SU-DHL-6 (cell line): ENCODE measurements at regions not wholly inside any gene's neighbourhood (a gene's known extent, or its start where the extent isn't known, plus 50 kb on each side); places are given as distances from the start of the nearest gene placed in this dataset.

Experiments used
- H2AFZ ChIP-seq: fragments of 200-600 bp; sonication (generic); 2 replicates; pipeline ENCODE4 v1.6.1; 2014; ENCODE audit warnings: low read depth, mild to moderate bottlenecking, moderate library complexity, mixed read lengths, antibody characterized with exemption, low read length; ENCODE audit not compliant: severe bottlenecking
- H3F3A ChIP-seq: fragments of 200-600 bp; shearing (Covaris generic); 2 replicates; pipeline ENCODE4 v1.6.0; 2016; ENCODE audit warnings: antibody characterized with exemption, mild to moderate bottlenecking; ENCODE audit not compliant: insufficient read depth
- H3K27ac ChIP-seq: fragments of 200-600 bp; sonication (generic); 2 replicates; pipeline ENCODE4 v1.5.1; 2016; ENCODE audit warnings: low read depth, mild to moderate bottlenecking, low read length, moderate library complexity, mixed read lengths
- H3K27me3 ChIP-seq: fragments of 200-600 bp; sonication (generic), shearing (Covaris generic); 2 replicates; pipeline ENCODE4 v1.6.0; 2014; ENCODE audit warnings: mild to moderate bottlenecking, low read length
- H3K36me3 ChIP-seq: fragments of 200-600 bp; sonication (generic); 2 replicates; pipeline ENCODE4 v1.6.1; 2014; ENCODE audit warnings: mild to moderate bottlenecking, low read length, mixed read lengths
- H3K4me2 ChIP-seq: fragments of 300-600, 200-600 bp; shearing (Covaris generic), sonication (generic); 2 replicates; pipeline ENCODE4 v1.6.0; 2014; ENCODE audit warnings: low read length, low read depth, mild to moderate bottlenecking; ENCODE audit not compliant: poor library complexity, severe bottlenecking
- H3K4me3 ChIP-seq: fragments of 200-600 bp; sonication (generic); 2 replicates; pipeline ENCODE4 v1.5.1; 2014; ENCODE audit warnings: antibody characterized with exemption, low read length, mild to moderate bottlenecking, mixed read lengths; ENCODE audit not compliant: insufficient read depth, poor library complexity, severe bottlenecking
- H3K79me2 ChIP-seq: fragments of 200-600 bp; sonication (generic); 2 replicates; pipeline ENCODE4 v1.6.1; 2014; ENCODE audit warnings: mild to moderate bottlenecking, low read length, moderate library complexity; ENCODE audit not compliant: insufficient read depth
- H3K9ac ChIP-seq: fragments of 200-600 bp; sonication (generic); 2 replicates; pipeline ENCODE4 v1.7.0; 2014; ENCODE audit warnings: mild to moderate bottlenecking, low read length
- H3K9me2 ChIP-seq: fragments of 200-600 bp; sonication (generic); replicated peaks from 2 replicates; pipeline ENCODE4 v1.6.1; 2014; ENCODE audit warnings: low read length; ENCODE audit not compliant: insufficient read depth
- H3K9me3 ChIP-seq: fragments of 200-600 bp; sonication (generic); 2 replicates; pipeline ENCODE4 v1.6.1; 2014; ENCODE audit warnings: low read length, mixed read lengths; ENCODE audit not compliant: insufficient read depth
- H4K20me1 ChIP-seq: fragments of 200-600 bp; sonication (generic); 2 replicates; pipeline ENCODE4 v1.6.1; 2014; ENCODE audit warnings: low read depth, mild to moderate bottlenecking, antibody characterized with exemption, low read length, moderate library complexity, mixed read lengths
- EZH2phosphoT487 ChIP-seq: fragments of 200-600 bp; sonication (generic), shearing (Covaris generic); conservative IDR thresholded peaks from 2 replicates; pipeline ENCODE4 v1.6.1; 2018; ENCODE audit warnings: mild to moderate bottlenecking, antibody characterized with exemption, low read length, moderate library complexity, mixed read lengths
- TF ChIP-seq, protein P1 (sequence below): fragments of 200-600 bp; sonication (generic); IDR thresholded peaks from one replicate; pipeline ENCODE4 v1.5.1; 2017; ENCODE audit warnings: antibody characterized with exemption, mild to moderate bottlenecking, low read length, moderate library complexity; ENCODE audit not compliant: insufficient read depth, poor library complexity, severe bottlenecking

DNA sequence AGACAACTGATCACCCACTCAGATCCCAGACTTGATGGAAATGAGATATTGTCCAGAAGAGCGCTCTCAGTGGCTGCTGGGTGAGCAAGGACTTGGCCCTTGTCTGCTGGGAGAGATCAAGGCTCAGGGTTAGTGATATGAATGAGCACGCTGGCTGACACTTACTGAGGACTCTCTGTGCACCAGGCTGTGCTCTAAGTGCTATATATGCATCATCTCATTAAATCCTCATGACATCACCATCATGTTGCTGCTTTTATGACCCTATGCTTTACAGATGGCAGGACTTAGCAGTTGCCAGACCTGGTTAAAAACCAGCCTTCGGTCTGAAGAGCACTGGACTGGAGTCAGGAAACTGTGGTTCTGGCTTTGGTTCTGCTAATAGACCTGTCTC is 260.9 kb downstream of the VRK1 start:
- no peak overlapping the region for H2AFZ ChIP-seq
- no peaks in the 10 kb centered on the region for H3K79me2 ChIP-seq
- H3K4me3 ChIP-seq, result no peak overlapping the region
- no peaks in the 10 kb centered on the region for H3K9me2 ChIP-seq
- no peak for TF ChIP-seq EZH2phosphoT487
- TF ChIP-seq, protein P1, sequence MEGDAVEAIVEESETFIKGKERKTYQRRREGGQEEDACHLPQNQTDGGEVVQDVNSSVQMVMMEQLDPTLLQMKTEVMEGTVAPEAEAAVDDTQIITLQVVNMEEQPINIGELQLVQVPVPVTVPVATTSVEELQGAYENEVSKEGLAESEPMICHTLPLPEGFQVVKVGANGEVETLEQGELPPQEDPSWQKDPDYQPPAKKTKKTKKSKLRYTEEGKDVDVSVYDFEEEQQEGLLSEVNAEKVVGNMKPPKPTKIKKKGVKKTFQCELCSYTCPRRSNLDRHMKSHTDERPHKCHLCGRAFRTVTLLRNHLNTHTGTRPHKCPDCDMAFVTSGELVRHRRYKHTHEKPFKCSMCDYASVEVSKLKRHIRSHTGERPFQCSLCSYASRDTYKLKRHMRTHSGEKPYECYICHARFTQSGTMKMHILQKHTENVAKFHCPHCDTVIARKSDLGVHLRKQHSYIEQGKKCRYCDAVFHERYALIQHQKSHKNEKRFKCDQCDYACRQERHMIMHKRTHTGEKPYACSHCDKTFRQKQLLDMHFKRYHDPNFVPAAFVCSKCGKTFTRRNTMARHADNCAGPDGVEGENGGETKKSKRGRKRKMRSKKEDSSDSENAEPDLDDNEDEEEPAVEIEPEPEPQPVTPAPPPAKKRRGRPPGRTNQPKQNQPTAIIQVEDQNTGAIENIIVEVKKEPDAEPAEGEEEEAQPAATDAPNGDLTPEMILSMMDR, result no peak
- H3K4me2 ChIP-seq, result no peak overlapping the region
- H3K9ac ChIP-seq, result no peak overlapping the region
- no peaks in the 10 kb centered on the region for H3F3A ChIP-seq
- H4K20me1 ChIP-seq, result no peaks in the 10 kb centered on the region
- no peak overlapping the region for H3K27ac ChIP-seq
- no peaks in the 10 kb centered on the region for H3K9me3 ChIP-seq
- H3K27me3 ChIP-seq, result no peaks in the 10 kb centered on the region
- no peaks in the 10 kb centered on the region for H3K36me3 ChIP-seq

- Histone ChIP-seq H4K20me1 (no peaks in the 10 kb centered on the region), H3K4me3 (no peak overlapping the region), H3K27me3 (no peaks in the 10 kb centered on the region), H3K9me3 (no peaks in the 10 kb centered on the region), H3K4me2 (no peak overlapping the region), H3K9me2 (no peaks in the 10 kb centered on the region), H3K36me3 (no peaks in the 10 kb centered on the region), H3F3A (no peaks in the 10 kb centered on the region), H3K9ac (no peak overlapping the region), H3K79me2 (no peaks in the 10 kb centered on the region), H3K27ac (no peak overlapping the region), H2AFZ (no peak overlapping the region)
- TF ChIP-seq, protein P1, result no peak
- no peak for TF ChIP-seq EZH2phosphoT487
Measured at GRCh38 chr14:97058589-97058988, 261.4 kb downstream of the VRK1 start.

DNA sequence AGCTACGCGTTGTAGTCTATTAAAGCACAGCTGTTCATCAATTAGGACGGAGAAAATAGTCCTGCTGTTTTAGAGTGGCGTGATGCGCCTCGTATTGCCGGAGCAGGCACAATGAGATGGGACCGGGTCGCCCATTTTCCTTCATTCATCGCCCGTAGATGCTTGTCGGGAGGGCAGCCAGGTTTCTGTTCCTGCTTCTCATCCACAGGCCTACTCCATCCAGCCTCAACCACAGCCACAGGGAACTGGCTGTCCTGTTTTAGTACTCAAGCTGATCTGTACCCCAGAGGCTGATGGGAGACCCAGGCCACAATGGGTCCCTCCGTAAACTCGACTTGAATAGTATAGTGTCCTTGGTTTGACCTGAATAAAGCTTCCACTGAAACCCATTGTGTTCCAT is 264.0 kb downstream of the VRK1 start:
- Histone ChIP-seq H4K20me1 (no peaks in the 10 kb centered on the region), H3K27ac (no peak overlapping the region), H3K9me3 (no peaks in the 10 kb centered on the region), H3K4me3 (no peak overlapping the region), H3K9ac (no peak overlapping the region), H3K27me3 (no peaks in the 10 kb centered on the region), H3K79me2 (no peaks in the 10 kb centered on the region), H3F3A (no peaks in the 10 kb centered on the region), H3K9me2 (no peaks in the 10 kb centered on the region), H3K36me3 (no peaks in the 10 kb centered on the region), H2AFZ (no peak overlapping the region), H3K4me2 (no peak overlapping the region)
- TF ChIP-seq, protein P1, result no peak
- no peak for TF ChIP-seq EZH2phosphoT487

DNA sequence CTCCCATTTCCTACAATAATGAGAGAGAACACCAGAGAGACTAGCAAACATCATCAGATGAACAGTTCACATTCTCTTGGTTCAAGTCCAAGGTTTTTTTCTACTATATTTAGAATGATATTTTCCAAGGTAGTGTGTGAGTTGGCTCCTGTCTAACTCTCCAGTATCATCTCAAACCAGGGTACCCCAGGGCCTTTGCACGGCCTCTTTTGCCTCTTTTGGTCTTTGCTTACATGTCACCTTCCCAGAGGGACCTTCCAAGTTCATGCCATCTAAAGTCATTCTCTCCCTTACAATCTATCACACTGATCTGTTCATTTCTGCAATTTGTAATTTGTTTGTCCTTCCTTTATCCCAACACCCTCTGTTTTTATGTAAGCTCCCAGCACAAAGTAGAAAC is 264.5 kb downstream of the VRK1 start:
- Histone ChIP-seq H3K27me3 (no peaks in the 10 kb centered on the region), H3K9me2 (no peaks in the 10 kb centered on the region)
- TF ChIP-seq EZH2phosphoT487, result no peak
- TF ChIP-seq, protein P1, result no peak

More for the DNA sequence above, 264.5 kb downstream of the VRK1 start:
- Histone ChIP-seq H3K4me2 (no peak overlapping the region), H3K27ac (no peak overlapping the region), H4K20me1 (no peaks in the 10 kb centered on the region), H3K9ac (no peak overlapping the region), H3K36me3 (no peaks in the 10 kb centered on the region), H2AFZ (no peak overlapping the region), H3K4me3 (no peak overlapping the region), H3F3A (no peaks in the 10 kb centered on the region), H3K9me3 (no peaks in the 10 kb centered on the region), H3K79me2 (no peaks in the 10 kb centered on the region)
